ENCODE measurements at regions not wholly inside any gene's neighbourhood (a gene's known extent, or its start where the extent isn't known, plus 50 kb on each side); places are given as distances from the start of the nearest gene placed in this dataset.

DNA sequence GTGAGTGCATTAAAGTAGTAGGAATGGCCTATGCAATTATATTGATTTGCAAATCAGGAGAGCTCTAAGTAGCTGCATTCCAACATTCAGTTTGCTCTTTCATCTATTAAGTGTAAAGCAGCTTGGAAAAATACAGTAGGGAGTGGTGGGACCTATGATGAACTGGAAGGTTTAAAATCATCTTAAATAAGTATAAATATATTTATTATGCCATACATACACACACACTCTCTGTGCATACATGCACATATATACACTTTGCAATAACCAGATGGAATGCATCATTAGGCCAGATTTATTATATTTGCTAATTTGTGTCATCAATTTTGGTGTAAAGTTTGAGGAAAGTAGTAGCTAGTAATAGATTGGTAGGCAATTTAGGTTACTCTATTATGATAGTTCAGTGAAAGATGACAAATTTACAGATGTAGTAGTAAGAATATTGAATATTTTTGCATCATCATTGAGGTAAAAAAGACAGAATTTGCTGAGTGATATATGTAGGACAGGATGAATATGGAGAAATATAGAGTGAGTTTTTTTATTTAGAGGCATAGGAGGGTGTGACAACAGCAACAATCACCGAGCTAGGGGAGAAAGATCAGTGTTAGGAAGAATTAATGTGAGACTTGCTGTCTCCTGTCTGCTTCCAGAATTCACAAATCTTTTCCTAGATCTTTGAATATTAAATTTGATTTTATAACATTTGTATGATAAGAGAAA, 961.0 kb upstream of the CDH2 start:
- TF ChIP-seq, protein P1, sequence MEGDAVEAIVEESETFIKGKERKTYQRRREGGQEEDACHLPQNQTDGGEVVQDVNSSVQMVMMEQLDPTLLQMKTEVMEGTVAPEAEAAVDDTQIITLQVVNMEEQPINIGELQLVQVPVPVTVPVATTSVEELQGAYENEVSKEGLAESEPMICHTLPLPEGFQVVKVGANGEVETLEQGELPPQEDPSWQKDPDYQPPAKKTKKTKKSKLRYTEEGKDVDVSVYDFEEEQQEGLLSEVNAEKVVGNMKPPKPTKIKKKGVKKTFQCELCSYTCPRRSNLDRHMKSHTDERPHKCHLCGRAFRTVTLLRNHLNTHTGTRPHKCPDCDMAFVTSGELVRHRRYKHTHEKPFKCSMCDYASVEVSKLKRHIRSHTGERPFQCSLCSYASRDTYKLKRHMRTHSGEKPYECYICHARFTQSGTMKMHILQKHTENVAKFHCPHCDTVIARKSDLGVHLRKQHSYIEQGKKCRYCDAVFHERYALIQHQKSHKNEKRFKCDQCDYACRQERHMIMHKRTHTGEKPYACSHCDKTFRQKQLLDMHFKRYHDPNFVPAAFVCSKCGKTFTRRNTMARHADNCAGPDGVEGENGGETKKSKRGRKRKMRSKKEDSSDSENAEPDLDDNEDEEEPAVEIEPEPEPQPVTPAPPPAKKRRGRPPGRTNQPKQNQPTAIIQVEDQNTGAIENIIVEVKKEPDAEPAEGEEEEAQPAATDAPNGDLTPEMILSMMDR (IDR thresholded peaks at IDR 0.05): no peak
- TF ChIP-seq ZFX (IDR thresholded peaks at IDR 0.05; ENCODE audit: borderline replicate concordance): no peak
